GM21447 (cell line): ENCODE measurements at regions not wholly inside any gene's neighbourhood (a gene's known extent, or its start where the extent isn't known, plus 50 kb on each side); places are given as distances from the start of the nearest gene placed in this dataset.
A peak's percentile ranks its signal among the peaks of the same experiment; 100 is the strongest.
"Not testable (repeated sequence)": the region's sequence is repeated elsewhere in the genome, so short reads cannot be mapped to it uniquely, and the experiment has no call there.

Experiments
- ATAC-seq: cut with Tn5 transposase; IDR thresholded peaks from one replicate; pipeline ENCODE4 v1.9.1; 2021; ENCODE audit not compliant: unreplicated experiment

DNA sequence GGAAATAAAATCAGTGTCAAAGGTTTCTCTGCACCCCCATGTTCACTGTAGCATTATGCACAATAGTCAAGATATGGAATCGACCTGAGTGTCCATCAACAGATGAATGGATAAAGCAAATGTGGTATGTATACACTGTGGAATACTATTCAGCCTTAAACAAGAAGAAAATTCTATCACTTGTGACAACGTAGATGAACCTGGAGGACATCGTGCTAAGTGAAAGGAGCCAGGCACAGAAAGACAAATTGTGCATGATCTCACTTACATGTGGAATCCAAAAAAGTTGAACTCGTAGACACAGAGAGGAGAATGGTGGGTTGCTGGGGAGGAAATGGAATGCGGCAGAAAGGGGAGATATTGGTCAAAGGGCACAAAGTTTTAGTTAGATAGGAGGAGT lies 136.3 kb upstream of the ESR1 start:
- no peak for ATAC-seq

DNA sequence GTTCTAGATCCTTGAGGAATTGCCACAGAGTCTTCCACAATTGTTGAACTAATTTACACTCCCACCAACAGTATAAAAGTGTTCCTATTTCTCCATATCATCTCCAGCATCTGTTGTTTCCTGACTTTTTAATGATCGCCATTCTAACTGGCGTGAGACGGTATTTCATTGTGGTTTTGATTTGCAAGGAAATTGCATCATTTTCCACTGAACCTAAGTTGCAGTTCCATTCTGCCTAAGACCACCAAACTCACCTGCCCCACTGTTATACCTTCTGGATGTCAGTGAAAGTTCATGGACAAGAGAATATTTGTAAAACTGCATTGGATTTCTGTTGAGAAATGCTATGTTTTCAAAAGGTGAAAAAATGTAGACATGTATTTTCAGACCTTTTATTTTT lies 132.9 kb upstream of the ESR1 start:
- ATAC-seq, result no peak

- peak; percentile 95 for ATAC-seq
Observed at GRCh38 chr6:151675746-151676459, 131.6 kb upstream of the ESR1 start.

- no peak for ATAC-seq
Observed at GRCh38 chr6:151676460-151676945, 131.0 kb upstream of the ESR1 start.

DNA sequence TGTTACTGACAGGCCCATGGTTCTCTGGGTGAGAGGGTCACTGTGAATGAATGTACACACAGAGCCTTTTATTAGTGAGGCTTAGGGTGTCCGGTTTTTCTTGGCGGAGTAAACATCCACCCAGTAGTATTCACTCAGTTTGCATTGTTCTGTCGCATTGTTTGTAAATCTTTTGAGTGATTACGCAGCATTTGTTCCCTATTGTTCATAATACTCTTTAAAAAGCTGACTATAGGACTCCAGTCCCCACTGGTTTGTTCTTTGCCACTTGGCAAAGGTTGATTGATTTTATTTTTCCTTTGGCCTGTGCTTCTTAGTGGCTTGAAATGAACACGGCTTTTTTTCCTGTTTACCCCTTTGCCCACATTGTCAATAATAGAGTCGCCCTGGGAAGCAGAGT lies 130.1 kb upstream of the ESR1 start:
- no peak for ATAC-seq

DNA sequence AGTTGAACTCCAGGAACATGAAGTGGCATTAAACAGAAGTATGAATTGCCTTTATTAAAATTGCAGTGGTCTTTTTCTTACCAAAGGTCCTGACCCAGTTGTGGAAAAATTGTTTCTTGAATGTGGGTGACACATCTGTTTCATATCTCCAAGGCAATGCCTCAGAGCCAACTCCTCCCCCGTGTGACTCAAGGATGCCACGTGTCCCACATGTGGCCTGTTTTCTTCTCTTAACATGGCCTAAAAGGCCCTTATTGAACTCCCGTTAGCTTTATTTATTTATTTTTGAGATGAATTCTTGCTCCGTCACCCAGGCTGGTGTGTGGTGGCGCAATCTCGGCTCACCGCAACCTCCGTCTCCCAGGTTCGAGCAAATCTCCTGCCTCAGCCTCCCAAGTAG lies 128.4 kb upstream of the ESR1 start:
- no peak for ATAC-seq

- no peak for ATAC-seq
Observed at GRCh38 chr6:151679941-151680340, 127.5 kb upstream of the ESR1 start.

DNA sequence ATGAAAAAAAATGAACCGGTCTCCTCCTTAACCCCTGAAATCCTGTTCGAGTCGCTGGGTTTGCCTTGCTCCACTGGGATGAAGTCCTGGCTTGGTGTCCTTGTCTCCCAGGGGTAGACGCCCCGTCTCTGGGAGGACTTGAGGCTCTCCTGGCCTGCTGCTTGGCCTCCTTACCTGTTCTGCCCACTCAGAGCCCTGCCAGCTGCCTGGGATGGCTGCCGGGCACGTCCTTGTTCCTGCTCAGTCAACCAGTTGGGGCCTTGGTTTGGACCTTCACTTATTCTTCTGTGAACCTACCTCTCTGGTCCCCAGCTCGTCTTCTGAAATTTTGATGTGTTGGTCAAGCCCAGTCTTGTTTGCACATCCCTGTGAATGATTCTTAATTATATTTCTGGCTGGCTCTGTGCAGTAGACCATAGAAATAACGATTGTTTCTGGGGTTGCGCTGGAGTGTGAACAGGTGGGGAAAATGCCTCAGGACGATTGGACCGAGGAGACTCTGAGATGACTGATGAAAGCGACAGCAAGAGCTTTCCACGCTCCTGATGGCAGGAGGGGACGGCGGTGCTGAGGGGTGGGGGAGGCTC lies 126.5 kb upstream of the ESR1 start:
- no peak for ATAC-seq

- ATAC-seq, result no peak
Observed at GRCh38 chr6:151681433-151682059, 125.9 kb upstream of the ESR1 start.

DNA sequence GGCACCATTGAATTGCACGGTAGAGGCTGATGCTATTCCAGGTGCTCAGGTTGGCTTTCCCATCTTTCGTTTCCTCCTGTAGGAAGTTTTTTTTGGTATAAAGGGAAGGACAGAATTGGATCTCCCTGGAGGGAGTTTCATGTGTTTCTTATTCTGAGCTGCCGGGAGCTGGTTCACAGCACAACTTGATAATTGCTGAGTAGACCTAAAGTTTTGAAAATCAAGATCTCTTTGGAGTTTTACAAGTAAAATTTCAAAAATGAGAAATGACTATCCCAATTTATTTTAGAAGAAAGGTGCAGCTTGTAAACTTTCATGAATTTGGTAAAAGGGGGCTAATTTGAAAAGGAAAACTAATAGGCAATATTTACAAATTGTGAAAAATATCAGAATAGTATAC lies 125.2 kb upstream of the ESR1 start:
- no peak for ATAC-seq

GRCh38 chr6:151682922-151683321 lies 124.6 kb upstream of the ESR1 start:
- ATAC-seq, result no peak

DNA sequence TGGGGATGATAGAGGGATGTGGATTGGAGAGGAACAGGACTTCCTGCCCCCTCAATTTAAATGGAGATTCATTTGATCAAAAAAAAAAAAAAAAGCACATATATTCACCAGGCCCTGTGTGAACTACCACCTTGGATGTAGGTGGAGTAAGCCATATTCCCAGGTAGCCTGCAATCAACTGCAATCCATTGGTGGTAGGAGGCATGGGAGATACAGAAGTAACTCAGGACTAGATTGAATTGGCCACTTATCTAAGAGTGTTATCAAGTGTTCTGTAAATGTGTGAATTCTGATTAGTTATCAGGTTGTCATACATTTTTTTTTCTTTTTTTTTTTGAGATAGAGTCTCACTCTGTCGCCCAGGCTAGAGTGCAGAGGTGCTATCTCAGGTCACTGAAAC lies 124.1 kb upstream of the ESR1 start:
- no peak for ATAC-seq

- ATAC-seq, result no peak
Observed at GRCh38 chr6:151689499-151690201, 117.8 kb upstream of the ESR1 start.

DNA sequence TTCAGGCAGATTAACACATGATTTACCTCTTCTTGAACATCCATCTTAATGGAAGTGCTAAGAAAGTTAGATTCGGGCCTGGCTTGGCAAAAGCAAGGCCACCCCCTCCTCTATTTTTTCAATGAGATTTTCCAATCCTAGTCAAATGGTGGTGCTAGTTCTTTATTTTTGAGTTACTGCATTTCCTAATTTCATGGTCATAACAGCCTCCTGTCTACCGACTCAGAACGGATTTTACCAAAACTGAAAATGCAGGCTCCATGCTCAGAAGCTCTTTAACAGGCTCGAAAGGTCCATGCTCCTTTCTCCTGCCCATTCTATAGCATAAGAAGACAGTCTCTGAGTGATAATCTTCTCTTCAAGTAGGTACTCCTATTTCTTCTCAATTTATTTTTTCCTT lies 117.2 kb upstream of the ESR1 start:
- no peak for ATAC-seq

GRCh38 chr6:151690768-151691562 lies 116.5 kb upstream of the ESR1 start:
- ATAC-seq, result peak; percentile 97

GRCh38 chr6:151692216-151692615 lies 115.3 kb upstream of the ESR1 start:
- no peak for ATAC-seq

DNA sequence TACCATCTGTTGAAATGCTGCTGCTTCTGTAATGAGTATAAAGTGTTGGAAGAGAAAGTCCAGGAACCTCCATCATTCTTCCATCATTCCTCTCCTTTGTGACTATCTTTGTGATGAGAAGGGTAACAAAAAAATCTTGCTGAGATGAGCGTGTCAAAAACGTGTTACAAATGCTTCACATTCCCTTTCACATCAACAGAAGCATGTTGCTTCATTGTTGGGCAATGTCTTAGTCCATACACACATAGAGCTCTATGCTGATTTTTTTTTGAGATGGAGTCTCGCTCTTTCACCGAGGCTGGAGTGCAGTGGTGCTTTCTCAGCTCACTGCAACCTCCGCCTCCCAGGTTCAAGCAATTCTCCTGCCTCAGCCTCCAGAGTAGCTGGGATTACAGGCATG lies 114.1 kb upstream of the ESR1 start:
- ATAC-seq, result no peak

DNA sequence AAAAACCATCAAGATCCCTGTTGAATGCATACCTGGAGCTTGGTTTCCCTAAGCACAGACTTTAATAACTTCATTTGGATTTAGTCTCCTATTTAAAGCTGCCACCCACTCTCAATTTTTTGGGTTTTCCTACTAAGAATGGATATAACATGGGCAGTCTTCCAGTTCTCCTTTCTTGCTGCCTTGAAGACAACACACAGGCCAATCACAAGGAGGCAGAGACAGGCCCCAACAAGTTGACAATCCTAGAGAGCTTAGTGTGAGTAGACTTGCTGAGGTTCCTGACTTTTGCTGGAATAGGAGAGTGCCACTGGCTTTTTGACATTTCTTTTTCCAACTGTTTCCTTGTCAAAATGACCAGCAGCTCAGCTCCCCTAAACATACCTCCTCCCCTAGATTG lies 112.3 kb upstream of the ESR1 start:
- ATAC-seq, result no peak

- not testable (repeated sequence) for ATAC-seq
Observed at GRCh38 chr6:151696302-151696701, 111.2 kb upstream of the ESR1 start.

DNA sequence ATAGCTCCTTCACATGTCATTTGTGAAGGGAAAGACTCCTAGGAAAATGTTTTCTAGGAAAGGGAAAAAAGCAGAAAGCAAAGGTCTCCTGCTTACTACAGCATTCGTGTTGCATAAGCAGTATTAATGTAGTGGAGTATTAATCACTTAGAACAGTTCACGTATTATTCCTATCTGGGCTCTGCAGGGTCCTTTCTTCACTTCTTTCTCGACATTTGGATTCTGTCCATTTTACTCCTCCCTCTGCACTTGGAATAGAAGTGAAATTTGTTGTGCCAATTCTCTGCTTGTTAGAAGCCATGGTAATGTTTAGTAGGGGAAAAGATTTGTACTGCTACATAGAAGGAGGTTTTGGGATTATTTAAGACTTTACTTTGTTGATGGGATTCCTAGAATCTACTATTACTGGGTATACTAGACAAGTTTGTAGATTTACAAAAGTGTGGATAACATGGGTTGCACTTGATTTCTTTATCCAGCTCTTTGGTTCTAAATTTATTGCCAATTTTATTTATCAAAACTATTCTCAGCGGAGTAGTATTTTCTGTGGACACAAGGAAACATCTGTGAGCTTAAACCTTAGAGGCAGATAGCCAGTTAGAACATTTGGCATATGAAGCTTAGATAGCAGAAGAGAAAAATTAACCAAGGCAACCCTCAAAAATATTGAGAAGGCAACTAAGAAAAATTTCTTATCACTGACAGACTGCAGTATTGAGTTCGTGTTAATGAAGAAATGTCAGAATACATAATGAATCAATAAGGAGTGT lies 108.4 kb upstream of the ESR1 start:
- no peak for ATAC-seq
